Activated CD4-positive, alpha-beta T cell treated with anti-CD3 and anti-CD28 coated beads, Interleukin-10, Interleukin-2, amounts not matched to agents 100 ng/mL and 50 ng/mL, durations not matched to agents 16 hours and 8 hours (primary cell): ENCODE measurements at regions not wholly inside any gene's neighbourhood (a gene's known extent, or its start where the extent isn't known, plus 50 kb on each side); places are given as distances from the start of the nearest gene placed in this dataset.

ENCODE experiments used
- DNase-seq: peaks from one replicate; pipeline ENCODE4 v3.0.0-alpha.2; 2020

DNA sequence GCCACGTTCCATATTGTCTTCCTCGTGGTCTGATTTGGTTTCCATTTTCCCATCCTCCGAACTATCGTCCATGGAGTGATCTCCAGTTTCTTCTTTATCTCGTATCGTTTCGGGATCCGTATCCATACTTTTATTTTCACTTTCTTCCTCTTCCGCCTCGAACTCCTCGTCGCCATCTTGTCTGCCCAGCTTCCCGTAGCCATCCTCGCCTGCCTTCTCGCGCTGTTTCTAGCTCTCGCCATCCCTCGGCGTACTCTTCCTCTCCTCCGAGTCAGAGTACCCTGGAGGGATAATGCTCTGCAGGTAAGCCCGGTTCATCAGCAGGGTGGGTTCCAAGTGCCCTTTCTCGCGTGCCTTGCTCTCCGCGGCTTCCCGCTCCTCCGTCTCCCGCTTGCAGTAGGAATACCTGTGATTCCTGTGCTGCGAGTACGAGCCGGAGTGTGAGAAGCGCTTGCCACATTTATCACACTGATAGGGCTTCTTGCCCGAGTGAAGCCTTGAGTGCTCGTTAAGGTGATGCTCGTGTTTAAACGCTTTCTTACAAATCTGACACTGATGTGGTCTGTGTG lies 134.5 kb upstream of the TAPT1 start:
- no peak for DNase-seq

GRCh38 chr4:16353165-16353564 lies 126.9 kb upstream of the TAPT1 start:
- no peak for DNase-seq

- no peak for DNase-seq
Measured at GRCh38 chr4:16351161-16351560, 124.9 kb upstream of the TAPT1 start.

GRCh38 chr4:16344853-16345252 lies 118.6 kb upstream of the TAPT1 start:
- DNase-seq = no peak

- DNase-seq = no peak
Measured at GRCh38 chr4:16337936-16338335, 111.7 kb upstream of the TAPT1 start.

DNA sequence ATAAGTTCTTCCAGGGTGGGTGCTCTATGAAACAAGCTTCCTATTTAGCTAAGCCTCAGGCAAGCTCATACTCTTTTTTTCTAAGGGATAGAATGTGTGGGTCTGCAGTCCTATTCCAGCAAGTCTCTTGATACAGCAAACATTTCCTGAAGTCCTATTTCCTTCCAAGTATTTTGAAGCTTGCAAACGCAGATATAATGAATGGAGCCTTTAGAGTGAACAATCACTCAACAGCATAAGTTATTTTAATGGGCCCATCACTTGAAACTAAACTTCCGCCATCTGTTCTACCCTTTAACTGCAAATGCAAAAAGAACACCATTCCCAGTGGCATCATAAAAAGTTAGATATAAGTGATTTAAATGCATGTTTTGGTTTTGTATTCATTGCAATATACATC lies 108.3 kb upstream of the TAPT1 start:
- no peak for DNase-seq

- DNase-seq = no peak
Measured at GRCh38 chr4:16329797-16330134, 103.5 kb upstream of the TAPT1 start.

DNA sequence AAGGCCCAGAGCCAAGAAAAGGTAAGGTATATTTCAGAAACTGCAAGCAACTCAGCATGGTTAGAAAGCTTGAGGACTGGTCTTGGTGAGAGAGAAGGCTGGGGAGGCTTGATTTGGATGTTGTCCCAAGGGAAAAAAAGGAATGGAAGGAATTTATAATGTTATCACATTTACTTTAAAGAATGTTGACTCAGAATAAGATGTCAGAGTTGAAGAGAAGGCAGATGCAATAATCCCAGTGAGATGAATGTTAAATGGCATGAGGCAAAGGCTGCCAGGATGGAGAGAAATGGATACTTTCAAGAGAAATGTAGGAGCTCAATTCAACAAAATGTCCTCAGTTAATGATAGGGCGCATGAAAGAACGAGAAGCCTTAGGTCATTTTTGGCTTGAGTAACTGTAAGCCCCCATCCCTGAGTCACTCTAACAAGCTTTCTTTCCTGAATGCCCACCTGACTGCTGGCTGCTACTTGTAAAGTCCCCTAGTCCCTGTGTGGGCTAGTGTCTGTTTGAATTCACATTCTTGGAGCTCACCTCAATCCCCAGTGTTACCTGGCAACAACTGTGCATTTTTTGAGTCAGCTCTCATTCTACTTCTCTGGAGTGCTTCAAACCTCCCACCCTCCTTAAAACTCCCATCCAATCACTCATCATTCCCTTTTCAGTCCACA lies 103.0 kb upstream of the TAPT1 start:
- no peak for DNase-seq

DNA sequence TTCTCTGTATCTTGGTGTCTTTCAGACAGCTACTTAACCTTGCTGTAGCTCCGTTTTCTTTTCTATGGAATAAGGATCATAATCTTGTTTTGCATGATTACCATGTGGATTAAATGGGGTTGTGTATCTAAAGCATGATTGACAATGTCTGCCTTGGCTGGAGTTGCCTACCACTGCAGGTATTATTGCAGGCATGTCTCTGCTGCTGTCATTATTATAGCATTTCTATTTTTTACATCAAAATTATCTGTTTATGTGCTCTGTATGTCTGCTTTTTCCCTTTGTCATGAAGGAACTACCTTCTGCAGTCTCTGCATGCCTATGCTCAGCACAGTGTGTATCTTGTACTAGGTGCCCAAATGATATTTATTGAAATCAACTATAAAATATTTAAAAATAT lies 95.9 kb upstream of the TAPT1 start:
- no peak for DNase-seq

GRCh38 chr4:16315456-16315855 lies 89.2 kb upstream of the TAPT1 start:
- DNase-seq = no peak

GRCh38 chr4:16310606-16311005 lies 84.3 kb upstream of the TAPT1 start:
- DNase-seq = no peak

DNA sequence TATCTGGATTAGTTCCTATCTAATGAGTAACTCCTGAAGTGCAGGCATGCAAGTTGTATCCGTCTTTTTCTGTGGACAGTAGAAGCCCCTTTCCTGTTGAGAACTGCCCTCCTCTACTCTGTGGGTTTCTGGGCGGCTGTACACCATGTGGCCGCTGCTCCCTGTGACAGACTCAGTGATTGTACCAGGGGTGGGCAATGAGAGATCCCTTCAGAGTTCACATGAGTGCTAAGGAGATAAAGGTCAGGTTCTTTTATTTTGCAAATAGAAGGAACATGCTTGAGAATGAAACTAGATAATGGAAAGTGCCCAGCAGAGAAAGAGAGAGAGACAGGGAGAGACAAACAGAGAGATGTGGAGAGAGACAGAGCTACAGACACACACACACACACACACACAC lies 76.4 kb upstream of the TAPT1 start:
- no peak for DNase-seq

GRCh38 chr4:16297003-16297402 lies 70.7 kb upstream of the TAPT1 start:
- no peak for DNase-seq

DNA sequence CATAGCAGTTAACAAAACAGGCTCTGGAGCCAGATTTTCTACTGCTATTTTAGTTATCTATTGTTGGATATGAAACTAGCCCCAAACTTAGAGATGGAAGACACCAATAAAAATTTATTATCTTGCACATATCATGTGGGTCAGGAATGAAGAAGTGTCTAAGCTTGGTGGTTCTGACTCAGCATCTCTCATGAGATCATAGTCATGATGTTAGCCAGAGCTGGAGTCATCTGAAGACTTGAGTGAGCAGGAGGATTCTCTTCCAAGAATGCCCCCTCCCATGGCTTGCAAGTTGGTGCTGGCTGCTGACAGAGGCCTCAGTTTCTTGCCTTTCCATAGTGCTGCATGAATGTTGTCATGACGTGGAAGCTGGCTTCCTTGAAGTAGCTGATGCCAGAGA lies 68.2 kb upstream of the TAPT1 start:
- DNase-seq = peak; percentile 2

- DNase-seq = no peak
Measured at GRCh38 chr4:16293210-16293838, 67.1 kb upstream of the TAPT1 start.

- no peak for DNase-seq
Measured at GRCh38 chr4:16292585-16292984, 66.3 kb upstream of the TAPT1 start.

GRCh38 chr4:16290681-16291420 lies 64.6 kb upstream of the TAPT1 start:
- DNase-seq = no peak

DNA sequence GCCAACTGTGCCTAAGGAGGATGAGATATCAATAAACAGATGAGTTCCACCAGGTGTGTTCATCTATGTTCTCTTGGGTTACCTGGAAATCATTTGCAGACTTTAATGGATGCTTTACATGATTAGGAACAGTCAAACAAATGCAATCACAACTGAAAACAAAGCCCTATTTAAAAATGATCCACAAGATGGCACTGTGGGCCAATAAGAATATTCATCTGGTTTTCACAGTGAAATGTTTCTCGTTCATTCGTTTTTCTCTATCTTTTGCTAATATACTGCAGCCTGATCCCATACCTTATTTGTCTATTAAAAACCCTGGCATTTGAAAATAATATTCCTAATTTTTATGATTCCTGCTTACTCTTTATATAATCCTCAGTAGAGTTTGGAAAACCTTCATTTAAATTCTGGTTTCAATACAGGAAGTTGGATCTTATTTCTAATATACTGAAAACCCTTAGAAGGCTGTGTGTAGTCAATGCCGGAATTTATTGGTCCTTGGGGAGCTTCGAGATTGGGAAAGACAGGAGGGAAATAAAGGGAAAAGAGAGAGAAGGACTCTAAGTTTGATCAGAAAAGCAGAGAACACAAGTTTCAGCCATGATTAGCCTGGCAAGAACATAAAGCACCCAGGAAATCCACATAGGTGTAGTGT lies 63.8 kb upstream of the TAPT1 start:
- DNase-seq = peak; percentile 23

GRCh38 chr4:16284050-16284449 lies 57.8 kb upstream of the TAPT1 start:
- DNase-seq = no peak

DNA sequence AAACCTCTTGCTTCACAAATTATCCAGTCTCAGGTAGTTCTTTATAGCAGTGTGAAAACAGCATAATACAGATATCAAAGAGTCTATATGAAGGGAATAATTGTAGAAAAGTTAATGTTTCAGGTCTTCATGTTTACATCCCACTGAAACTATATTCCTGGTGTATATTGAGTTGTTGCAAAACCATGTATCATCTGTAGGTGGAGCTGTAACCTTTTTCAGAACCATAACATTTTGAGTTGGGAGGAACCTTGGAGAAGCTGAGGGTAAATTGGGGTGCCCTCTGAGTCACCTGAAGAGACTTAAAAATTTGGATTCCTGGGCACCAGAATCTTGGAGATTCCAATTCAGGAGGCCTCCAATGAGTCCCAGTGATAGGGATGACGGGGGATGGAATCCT lies 51.9 kb upstream of the TAPT1 start:
- no peak for DNase-seq
